PC-3 (cell line): ENCODE measurements at regions not wholly inside any gene's neighbourhood (a gene's known extent, or its start where the extent isn't known, plus 50 kb on each side); places are given as distances from the start of the nearest gene placed in this dataset.
A peak's percentile ranks its signal among the peaks of the same experiment; 100 is the strongest.

Experiments
- ATAC-seq: fragments of 200-7000 bp; cut with Tn5 transposase; 2 replicates; pipeline ENCODE4 v1.9.1; 2020; ENCODE audit warnings: mild to moderate bottlenecking, moderate library complexity
- BruUV-seq: library from RNA; stranded (reverse); fragments of 400-500 nt; replicated peaks from 2 replicates; lab custom pipeline; 2021; lab: Mats Ljungman, UMichigan
- CTCF ChIA-PET: fragments of 300-600 bp; sonication (Branson Sonifier 250); formaldehyde crosslinking; loops from one replicate; lab custom pipeline; 2022; ENCODE audit warnings: antibody characterized with exemption; lab: Charles Lee
- POLR2A ChIA-PET: fragments of 300-600 bp; sonication (Branson Sonifier 250); formaldehyde crosslinking; loops from one replicate; lab custom pipeline; 2022; ENCODE audit warnings: antibody characterized with exemption; ENCODE audit not compliant: unreplicated experiment; lab: Charles Lee
- DNase-seq: peaks from one replicate; pipeline ENCODE4 v3.0.0-alpha.2; 2015
- H2AFZ ChIP-seq: fragments of 300-600 bp; sonication (generic); 2 replicates; pipeline ENCODE4 v1.6.0; 2016; ENCODE audit warnings: antibody characterized with exemption, low read length
- H3F3A ChIP-seq: fragments of 300-600 bp; sonication (generic); one replicate; pipeline ENCODE4 v1.6.0; 2017; ENCODE audit warnings: antibody characterized with exemption, low read length, control low read depth, mild to moderate bottlenecking; ENCODE audit not compliant: unreplicated experiment
- H3K27ac ChIP-seq: fragments of 300-600 bp; sonication (generic); 2 replicates; pipeline ENCODE4 v1.5.1; 2016; ENCODE audit warnings: mild to moderate bottlenecking, low read length
- H3K27me3 ChIP-seq: fragments of 300-600 bp; sonication (generic); 2 replicates; pipeline ENCODE4 v1.6.1; 2016; ENCODE audit warnings: low read length, mixed read lengths
- H3K36me3 ChIP-seq: fragments of 300-600 bp; sonication (generic); 2 replicates; pipeline ENCODE4 v1.6.1; 2016; ENCODE audit warnings: low read depth, mixed run types, low read length, mixed read lengths
- H3K4me1 ChIP-seq: fragments of 300-600 bp; sonication (generic); 2 replicates; pipeline ENCODE4 v1.5.1; 2016; ENCODE audit warnings: low read length; ENCODE audit not compliant: insufficient read depth
- H3K4me2 ChIP-seq: fragments of 300-600 bp; sonication (generic); 2 replicates; pipeline ENCODE4 v1.6.0; 2016; ENCODE audit warnings: low read length
- H3K4me3 ChIP-seq: fragments of 300-600 bp; sonication (generic); 2 replicates; pipeline ENCODE4 v1.5.1; 2016; ENCODE audit warnings: mild to moderate bottlenecking, low read length, mixed read lengths
- H3K79me2 ChIP-seq: fragments of 300-600 bp; sonication (generic); 2 replicates; pipeline ENCODE4 v1.6.1; 2017; ENCODE audit warnings: low read length, mixed read lengths
- H3K9ac ChIP-seq: fragments of 300-600 bp; sonication (generic); 2 replicates; pipeline ENCODE4 v1.6.0; 2016; ENCODE audit warnings: mild to moderate bottlenecking, low read length
- H3K9me2 ChIP-seq: fragments of 300-600 bp; sonication (generic); replicated peaks from 2 replicates; pipeline ENCODE4 v1.6.1; 2016; ENCODE audit warnings: mixed run types, low read length, mixed read lengths
- H3K9me3 ChIP-seq: fragments of 300-600 bp; sonication (generic); 2 replicates; pipeline ENCODE4 v1.6.1; 2016; ENCODE audit warnings: low read length, mixed read lengths
- H4K20me1 ChIP-seq: fragments of 300-600 bp; sonication (generic); 2 replicates; pipeline ENCODE4 v1.6.1; 2016; ENCODE audit warnings: low read length, mixed read lengths
- EZH2 ChIP-seq: fragments of 300-600 bp; sonication (generic); IDR thresholded peaks from one replicate; pipeline ENCODE4 v1.6.1; 2017; ENCODE audit warnings: antibody characterized with exemption, mild to moderate bottlenecking, low read length; ENCODE audit not compliant: unreplicated experiment
- EZH2phosphoT487 ChIP-seq: fragments of 300-600 bp; sonication (generic); IDR thresholded peaks from 2 replicates; pipeline ENCODE4 v1.6.1; 2018; ENCODE audit warnings: mild to moderate bottlenecking, antibody characterized with exemption, low read length, borderline replicate concordance
- intact Hi-C: fragments of 100-400 bp; cut with micrococcal nuclease; formaldehyde crosslinking; loops from 2 replicates; pipeline ENCODE4 v1.9.0; 2023
- TF ChIP-seq, protein P1 (sequence below): fragments of 300-600 bp; sonication (generic); conservative IDR thresholded peaks from 2 replicates; pipeline ENCODE4 v1.5.1; 2017; ENCODE audit warnings: antibody characterized with exemption, low read depth, mild to moderate bottlenecking, low read length

DNA sequence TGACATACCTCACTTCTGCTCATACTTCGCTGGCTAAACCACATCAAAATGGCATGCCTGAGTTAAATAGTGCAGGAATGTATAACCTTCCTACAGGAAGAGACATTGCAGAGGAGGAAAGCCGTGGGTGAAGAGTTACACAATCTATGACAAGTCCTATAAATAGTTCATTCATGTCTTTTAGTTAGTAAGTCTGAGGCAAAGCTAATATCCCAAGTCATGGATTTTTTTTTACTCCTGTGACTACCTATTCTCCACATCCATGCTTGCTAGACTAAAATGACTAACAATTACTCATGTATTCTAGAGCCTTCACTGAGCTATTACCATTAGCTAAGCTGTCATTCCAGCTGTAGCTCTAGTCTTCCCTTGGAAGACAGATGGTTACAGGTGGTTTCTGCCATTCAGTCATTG, 391.3 kb downstream of the NR2F1-AS1 start:
- Histone ChIP-seq H3K9me2 (no peaks in the 10 kb centered on the region), H3K9ac (peak overlapping the region; percentile 7; the same call in 1 of the 2 replicates), H3K4me3 (no peak overlapping the region), H3K36me3 (no peaks in the 10 kb centered on the region), H3K27ac (peak overlapping the region; percentile 88), H3K4me2 (peak overlapping the region; percentile 50), H3K27me3 (no peaks in the 10 kb centered on the region), H3K79me2 (no peaks in the 10 kb centered on the region), H3K9me3 (no peaks in the 10 kb centered on the region), H2AFZ (no peak overlapping the region), H3K4me1 (peaks cover 66% of the 10 kb centered on the region), H3F3A (peaks cover 20% of the 10 kb centered on the region), H4K20me1 (no peaks in the 10 kb centered on the region)
- DNase-seq (peak; percentile 97), ATAC-seq (peak; percentile 66)
- POLR2A ChIA-PET = interaction anchor here (0.5 to 0.6 kb wide), 3 partner anchors 27 to 102 kb away, joined by 3 to 4 read pairs (median 3); no protein-coding TSS in a partner anchor
- BruUV-seq = no TSS peak
- intact Hi-C loops = loop anchor here (1.0 to 10.0 kb wide), 5 partner anchors 26 to 355 kb away; no protein-coding TSS in a partner anchor
- TF ChIP-seq EZH2 (no peak), EZH2phosphoT487 (no peak)
- TF ChIP-seq, protein P1, sequence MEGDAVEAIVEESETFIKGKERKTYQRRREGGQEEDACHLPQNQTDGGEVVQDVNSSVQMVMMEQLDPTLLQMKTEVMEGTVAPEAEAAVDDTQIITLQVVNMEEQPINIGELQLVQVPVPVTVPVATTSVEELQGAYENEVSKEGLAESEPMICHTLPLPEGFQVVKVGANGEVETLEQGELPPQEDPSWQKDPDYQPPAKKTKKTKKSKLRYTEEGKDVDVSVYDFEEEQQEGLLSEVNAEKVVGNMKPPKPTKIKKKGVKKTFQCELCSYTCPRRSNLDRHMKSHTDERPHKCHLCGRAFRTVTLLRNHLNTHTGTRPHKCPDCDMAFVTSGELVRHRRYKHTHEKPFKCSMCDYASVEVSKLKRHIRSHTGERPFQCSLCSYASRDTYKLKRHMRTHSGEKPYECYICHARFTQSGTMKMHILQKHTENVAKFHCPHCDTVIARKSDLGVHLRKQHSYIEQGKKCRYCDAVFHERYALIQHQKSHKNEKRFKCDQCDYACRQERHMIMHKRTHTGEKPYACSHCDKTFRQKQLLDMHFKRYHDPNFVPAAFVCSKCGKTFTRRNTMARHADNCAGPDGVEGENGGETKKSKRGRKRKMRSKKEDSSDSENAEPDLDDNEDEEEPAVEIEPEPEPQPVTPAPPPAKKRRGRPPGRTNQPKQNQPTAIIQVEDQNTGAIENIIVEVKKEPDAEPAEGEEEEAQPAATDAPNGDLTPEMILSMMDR = no peak
- CTCF ChIA-PET = interaction anchor here (0.5 to 1.1 kb wide), 3 partner anchors 77 to 393 kb away, joined by 3 to 10 read pairs (median 7); partner anchors contain the start of gene NR2F1

DNA sequence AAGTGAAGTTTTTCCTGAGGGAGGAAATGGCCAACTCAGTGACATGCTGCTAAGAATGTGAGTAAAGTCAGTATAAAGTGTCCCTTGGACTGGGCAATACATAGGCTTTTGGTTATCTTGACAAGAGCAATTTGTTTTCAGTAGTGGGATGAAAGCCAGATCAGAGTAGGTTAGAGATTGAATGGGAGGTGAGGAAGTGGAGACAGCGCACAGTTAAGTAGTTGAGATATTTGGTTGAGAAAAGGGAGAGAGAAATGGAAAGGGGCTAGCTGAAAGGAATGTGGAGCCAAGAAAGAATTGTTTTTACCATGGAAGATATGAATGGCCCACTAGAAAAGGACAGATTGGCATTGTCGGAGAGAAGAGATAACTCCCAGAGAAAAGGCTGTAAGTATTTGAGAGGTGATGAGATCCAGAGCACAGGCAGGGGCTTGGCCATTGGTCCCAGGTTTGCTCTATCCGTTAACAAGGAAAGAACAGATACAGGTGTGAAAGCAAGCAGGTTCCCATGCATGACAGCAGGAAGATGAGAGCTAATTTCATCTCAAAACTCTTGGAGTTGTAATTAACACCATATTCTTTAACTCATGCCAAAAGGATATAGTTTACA, 392.0 kb downstream of the NR2F1-AS1 start:
- CTCF ChIA-PET = interaction anchor here (1.1 kb wide), 2 partner anchors 97 to 394 kb away, joined by 3 to 10 read pairs; partner anchors contain the start of gene NR2F1
- intact Hi-C loops = loop anchor here (1.0 kb wide), 2 partner anchors 26 to 171 kb away; no protein-coding TSS in a partner anchor

More for the DNA sequence above, 392.0 kb downstream of the NR2F1-AS1 start:
- Histone ChIP-seq H2AFZ (no peak overlapping the region), H3K27me3 (no peaks in the 10 kb centered on the region), H3F3A (peaks cover 20% of the 10 kb centered on the region), H3K9me2 (no peaks in the 10 kb centered on the region), H3K9me3 (no peaks in the 10 kb centered on the region), H3K79me2 (no peaks in the 10 kb centered on the region), H3K4me3 (no peak overlapping the region), H3K4me2 (peak overlapping the region; percentile 50), H3K36me3 (no peaks in the 10 kb centered on the region), H3K4me1 (peaks cover 60% of the 10 kb centered on the region), H4K20me1 (no peaks in the 10 kb centered on the region), H3K27ac (peak overlapping the region; percentile 82), H3K9ac (peak overlapping the region; percentile 7; the same call in 1 of the 2 replicates)
- POLR2A ChIA-PET = no interaction called here
- ATAC-seq = no peak
- TF ChIP-seq EZH2phosphoT487 (no peak), EZH2 (no peak)
- TF ChIP-seq, protein P1 = no peak
- DNase-seq = no peak
- no TSS peak for BruUV-seq
